ENCODE measurements at regions not wholly inside any gene's neighbourhood (a gene's known extent, or its start where the extent isn't known, plus 50 kb on each side); places are given as distances from the start of the nearest gene placed in this dataset.

DNA sequence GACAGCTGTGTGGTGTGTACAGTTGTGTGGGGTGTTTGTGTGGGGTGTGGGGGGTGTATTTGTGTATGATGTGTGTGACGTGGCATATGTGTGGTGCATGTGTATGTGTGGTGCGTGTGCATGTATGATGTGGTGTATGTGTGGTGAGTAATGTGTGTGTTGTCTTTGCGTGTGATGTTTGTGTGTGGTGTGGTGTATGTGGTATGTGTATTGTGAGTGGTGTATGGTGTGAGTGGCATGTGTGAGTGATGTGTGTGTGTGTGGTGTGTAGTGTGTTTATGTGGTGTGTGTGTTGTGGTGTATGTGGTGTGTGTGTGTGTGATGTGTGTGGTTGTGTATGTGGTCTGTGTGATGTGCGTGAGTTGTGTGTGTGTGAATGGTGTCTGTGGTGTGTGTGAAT is 191.1 kb downstream of the MELK start:
- peaks cover 0 to 8% (median 2%) of the 10 kb centered on the region in 4 experiments; a peak in 3 of 7 replicates for H3K4me1 ChIP-seq (replicated peaks in 1 of 4; ENCODE audit: control insufficient read depth in 3 of 4, insufficient read depth in 4 of 4, low read length in 3 of 4)
- no peak overlapping the region for H4K5ac ChIP-seq (ENCODE audit: insufficient read length, low read depth, low read length)
- no peak overlapping the region for H3K14ac ChIP-seq (ENCODE audit: insufficient read length)
- no peaks in the 10 kb centered on the region for H3K9me3 ChIP-seq (ENCODE audit: insufficient read depth in 2 of 2, low read depth in 1 of 2, low read length in 1 of 2)
- peak overlapping the region in 1 of 4 experiments; percentile 36; a peak in 2 of 7 replicates for H3K9ac ChIP-seq (replicated peaks in 1 of 4; ENCODE audit: extremely low read depth in 1 of 4, low read depth in 3 of 4, low read length in 3 of 4)
- H4K91ac ChIP-seq (replicated peaks; ENCODE audit: insufficient read length, low read length): peak overlapping the region; percentile 88
- H2BK5ac ChIP-seq (ENCODE audit: low read depth, low read length): 0 out of 2 replicates have a peak overlapping the region, but pooled peaks have one; percentile 16
- no peak overlapping the region for H2BK20ac ChIP-seq (ENCODE audit: low read length)
- no peaks in the 10 kb centered on the region for H3K79me2 ChIP-seq (ENCODE audit: control insufficient read depth in 1 of 2, insufficient read depth in 2 of 2, low read length in 2 of 2)
- H2BK120ac ChIP-seq (replicated peaks; ENCODE audit: low read depth, low read length): no peak overlapping the region
- H3K4ac ChIP-seq (replicated peaks; ENCODE audit: insufficient read length, low read depth, low read length): no peak overlapping the region
- peak overlapping the region in 1 of 2 experiments; percentile 100; a peak in 1 of 4 replicates for H3K4me2 ChIP-seq (ENCODE audit: insufficient read depth in 1 of 2, low read depth in 2 of 2, low read length in 2 of 2)
- H3K27me3 ChIP-seq (replicated peaks in 1 of 4; ENCODE audit: control insufficient read depth in 3 of 4, extremely low read depth in 1 of 4, insufficient read depth in 3 of 4, low read length in 3 of 4): peaks cover 0 to 12% (median 2%) of the 10 kb centered on the region in 4 experiments; a peak in 4 of 7 replicates
- peaks cover 0 to 10% of the 10 kb centered on the region in 2 experiments for H4K20me1 ChIP-seq (replicated peaks in 1 of 2; ENCODE audit: control insufficient read depth in 1 of 2, insufficient read depth in 2 of 2, low read length in 2 of 2)
- 85 to 100% methylated on average over 2 to 4 of the region's 4 CpGs for WGBS, 2 experiments (ENCODE audit: extremely low coverage in 1 of 2, insufficient coverage in 1 of 2, insufficient read length in 1 of 2, insufficient replicate concordance in 2 of 2, low coverage in 1 of 2, low lambda C conversion rate in 2 of 2, missing lambda C conversion rate in 1 of 2)
- H2BK15ac ChIP-seq (ENCODE audit: low read length): peak overlapping the region; percentile 97; the same call in 1 of the 2 replicates
- no peak overlapping the region for H3K27ac ChIP-seq (ENCODE audit: low read depth, low read length)
- peak overlapping the region; percentile 82; the same call in 1 of the 2 replicates for H2BK12ac ChIP-seq (ENCODE audit: low read depth, low read length)
- H3K36me3 ChIP-seq (ENCODE audit: control insufficient read depth in 2 of 4, insufficient read depth in 4 of 4, low read length in 3 of 4): no peaks in the 10 kb centered on the region; a peak in 1 of 8 replicates
- peak overlapping the region; percentile 96 for H2AK5ac ChIP-seq (ENCODE audit: low read depth, low read length)
- H3K18ac ChIP-seq (ENCODE audit: extremely low read depth, low read length): no peak overlapping the region
- H3K23ac ChIP-seq (ENCODE audit: insufficient read length): no peak overlapping the region
- no peak overlapping the region for H2AFZ ChIP-seq (ENCODE audit: low read length)
- DNase-seq (ENCODE audit: low read depth in 1 of 2, low spot score in 2 of 2) (no peak), FAIRE-seq (peak; percentile 78)
- ChIA-PET CTCF (ENCODE audit: partially characterized antibody) (interaction anchor here (0.7 to 2.5 kb wide), 3 partner anchors 9 to 21 kb away, joined by 3 to 7 read pairs (median 4); no protein-coding TSS in a partner anchor), POLR2A (ENCODE audit: partially characterized antibody) (no interaction called here)
- peak overlapping the region; percentile 100 for H3K56ac ChIP-seq (replicated peaks; ENCODE audit: insufficient read length, low read depth, low read length)
- no peak overlapping the region for H4K8ac ChIP-seq (ENCODE audit: extremely low read depth, insufficient read depth, low read length)
- H3K4me3 ChIP-seq (ENCODE audit: extremely low read depth in 1 of 4, insufficient read depth in 2 of 4, low read depth in 3 of 4, low read length in 4 of 4): no peak overlapping the region
- peaks cover 9% of the 10 kb centered on the region; the same call in 1 of the 2 replicates for H3K79me1 ChIP-seq (ENCODE audit: low read depth, low read length)
- H3K23me2 ChIP-seq (ENCODE audit: low read depth, low read length): peaks cover 16% of the 10 kb centered on the region
- TF ChIP-seq MAFK (IDR thresholded peaks at IDR 0.05; ENCODE audit: low read depth, low read length) (no peak), CBX8 (IDR thresholded peaks at IDR 0.05; ENCODE audit: borderline replicate concordance, low read depth, low read length) (no peak), RFX5 (IDR thresholded peaks at IDR 0.05; ENCODE audit: borderline replicate concordance, low read depth, low read length) (no peak), SP1 (IDR thresholded peaks at IDR 0.05; ENCODE audit: low read depth, low read length) (no peak), NRF1 (IDR thresholded peaks at IDR 0.05; ENCODE audit: low read depth, low read length) (no peak), KDM4A (IDR thresholded peaks at IDR 0.05; ENCODE audit: low read depth, low read length, severe bottlenecking) (no peak), EZH2 (IDR thresholded peaks at IDR 0.05; ENCODE audit: low read depth, low read length, severe bottlenecking) (no peak), YY1 (IDR thresholded peaks at IDR 0.05; ENCODE audit: low read depth, low read length) (no peak), EGR1 (IDR thresholded peaks at IDR 0.05; ENCODE audit: borderline replicate concordance, low read depth, low read length) (no peak), HDAC2 (IDR thresholded peaks at IDR 0.05; ENCODE audit: borderline replicate concordance in 1 of 2, low read depth in 2 of 2, low read length in 2 of 2) (no peak)
- TF ChIP-seq, protein P1, sequence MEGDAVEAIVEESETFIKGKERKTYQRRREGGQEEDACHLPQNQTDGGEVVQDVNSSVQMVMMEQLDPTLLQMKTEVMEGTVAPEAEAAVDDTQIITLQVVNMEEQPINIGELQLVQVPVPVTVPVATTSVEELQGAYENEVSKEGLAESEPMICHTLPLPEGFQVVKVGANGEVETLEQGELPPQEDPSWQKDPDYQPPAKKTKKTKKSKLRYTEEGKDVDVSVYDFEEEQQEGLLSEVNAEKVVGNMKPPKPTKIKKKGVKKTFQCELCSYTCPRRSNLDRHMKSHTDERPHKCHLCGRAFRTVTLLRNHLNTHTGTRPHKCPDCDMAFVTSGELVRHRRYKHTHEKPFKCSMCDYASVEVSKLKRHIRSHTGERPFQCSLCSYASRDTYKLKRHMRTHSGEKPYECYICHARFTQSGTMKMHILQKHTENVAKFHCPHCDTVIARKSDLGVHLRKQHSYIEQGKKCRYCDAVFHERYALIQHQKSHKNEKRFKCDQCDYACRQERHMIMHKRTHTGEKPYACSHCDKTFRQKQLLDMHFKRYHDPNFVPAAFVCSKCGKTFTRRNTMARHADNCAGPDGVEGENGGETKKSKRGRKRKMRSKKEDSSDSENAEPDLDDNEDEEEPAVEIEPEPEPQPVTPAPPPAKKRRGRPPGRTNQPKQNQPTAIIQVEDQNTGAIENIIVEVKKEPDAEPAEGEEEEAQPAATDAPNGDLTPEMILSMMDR (IDR thresholded peaks at IDR 0.05; ENCODE audit: control extremely low read depth in 1 of 3, insufficient read depth in 1 of 3, low read depth in 1 of 3, low read length in 3 of 3): no peak

Data from H1 (cell line).